Activated CD4-positive, alpha-beta T cell treated with anti-CD3 and anti-CD28 coated beads for 36 hours (primary cell): ENCODE measurements at regions not wholly inside any gene's neighbourhood (a gene's known extent, or its start where the extent isn't known, plus 50 kb on each side); places are given as distances from the start of the nearest gene placed in this dataset.
"Not testable (repeated sequence)": the region's sequence is repeated elsewhere in the genome, so short reads cannot be mapped to it uniquely, and the experiment has no call there.

Experiments
- ATAC-seq: fragments of 200-7000 bp; cut with Tn5 transposase; one replicate; pipeline ENCODE4 v1.10.0; 2021; ENCODE audit warnings: mild to moderate bottlenecking, moderate library complexity
- CTCF ChIA-PET: fragments of 350-600 bp; sonication (Branson Sonifier 250); formaldehyde crosslinking; loops from one replicate; lab custom pipeline; 2021; ENCODE audit warnings: antibody characterized with exemption; lab: Charles Lee
- POLR2A ChIA-PET: fragments of 350-600 bp; sonication (Branson Sonifier 250); formaldehyde crosslinking; loops from one replicate; lab custom pipeline; 2021; ENCODE audit warnings: antibody characterized with exemption, inconsistent platforms; lab: Charles Lee
- DNase-seq: peaks from one replicate; pipeline ENCODE4 v3.0.0-alpha.2; 2020
- H3K27ac Mint-ChIP-seq: one replicate; pipeline ENCODE4 v1.8.0; 2021; ENCODE audit warnings: mixed read lengths
- H3K27me3 Mint-ChIP-seq: one replicate; pipeline ENCODE4 v1.8.0; 2021; ENCODE audit warnings: mixed read lengths
- H3K36me3 Mint-ChIP-seq: one replicate; pipeline ENCODE4 v1.8.0; 2021; ENCODE audit warnings: low read depth, mixed read lengths
- H3K4me1 Mint-ChIP-seq: one replicate; pipeline ENCODE4 v1.8.0; 2021; ENCODE audit warnings: mixed read lengths
- H3K4me3 Mint-ChIP-seq: one replicate; pipeline ENCODE4 v1.8.0; 2021; ENCODE audit warnings: mild to moderate bottlenecking, moderate library complexity, mixed read lengths
- H3K9me3 Mint-ChIP-seq: one replicate; pipeline ENCODE4 v1.8.0; 2021; ENCODE audit warnings: low read depth, mixed read lengths
- intact Hi-C, 2 experiments: fragments of 100-400 bp; cut with DNase I in 1 of 2; cut with micrococcal nuclease in 1 of 2; formaldehyde crosslinking; loops; one replicate each; pipeline versions ENCODE4 v1.14.2 to v1.15.1; 2022 to 2024; cut with DNase I, micrococcal nuclease

DNA sequence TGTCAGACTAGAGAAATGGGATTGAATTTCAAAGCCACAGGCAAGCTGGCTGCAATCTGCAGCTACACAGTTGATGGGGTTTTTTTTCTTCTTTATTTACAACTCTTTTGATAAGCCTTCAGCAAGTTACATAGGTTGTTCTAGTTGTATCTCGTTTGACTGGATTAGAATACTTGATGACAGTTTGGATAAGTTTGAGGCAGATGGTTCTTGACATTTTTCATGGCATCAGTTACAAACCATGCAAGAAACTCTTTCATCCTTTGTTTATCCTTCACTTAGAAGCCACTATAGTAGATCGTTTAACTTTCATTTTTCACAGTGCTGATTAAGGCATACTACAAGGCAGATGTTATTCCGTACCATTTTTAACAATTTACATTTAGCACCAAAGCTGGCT, 238.9 kb downstream of the TOX3 start:
- ATAC-seq (no peak), DNase-seq (no peak)
- Mint-ChIP-seq H3K27ac (no peak overlapping the region), H3K9me3 (peaks cover 2% of the 10 kb centered on the region), H3K4me1 (no peaks in the 10 kb centered on the region), H3K27me3 (no peaks in the 10 kb centered on the region), H3K4me3 (no peak overlapping the region), H3K36me3 (no peaks in the 10 kb centered on the region)
- POLR2A ChIA-PET, result no interaction called here
- CTCF ChIA-PET, result no interaction called here
- intact Hi-C loops, result no loop called here

DNA sequence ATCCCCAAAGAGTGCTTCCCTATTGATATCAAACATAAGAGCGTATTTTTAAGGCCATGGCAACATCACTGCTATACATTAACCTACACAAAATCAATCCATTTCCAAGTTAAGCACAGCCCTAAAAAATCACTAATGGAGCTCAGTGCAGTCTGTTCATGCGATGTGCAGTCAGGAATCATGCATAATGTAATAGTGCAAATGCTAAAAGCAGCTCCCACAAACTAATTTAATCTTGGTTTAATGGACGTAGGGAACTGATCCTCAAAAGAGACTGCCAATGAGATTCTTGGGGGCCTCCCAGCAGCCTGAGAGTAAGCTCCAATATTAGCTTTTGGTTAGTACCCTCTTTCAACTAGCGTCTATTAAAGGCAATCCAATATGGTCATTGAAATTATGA, 245.9 kb downstream of the TOX3 start:
- intact Hi-C loops, result no loop called here
- no peak for ATAC-seq
- Mint-ChIP-seq H3K27me3 (no peaks in the 10 kb centered on the region), H3K27ac (no peak overlapping the region), H3K36me3 (no peaks in the 10 kb centered on the region), H3K4me1 (no peaks in the 10 kb centered on the region), H3K9me3 (no peaks in the 10 kb centered on the region), H3K4me3 (no peak overlapping the region)
- ChIA-PET CTCF (no interaction called here), POLR2A (no interaction called here)
- no peak for DNase-seq

DNA sequence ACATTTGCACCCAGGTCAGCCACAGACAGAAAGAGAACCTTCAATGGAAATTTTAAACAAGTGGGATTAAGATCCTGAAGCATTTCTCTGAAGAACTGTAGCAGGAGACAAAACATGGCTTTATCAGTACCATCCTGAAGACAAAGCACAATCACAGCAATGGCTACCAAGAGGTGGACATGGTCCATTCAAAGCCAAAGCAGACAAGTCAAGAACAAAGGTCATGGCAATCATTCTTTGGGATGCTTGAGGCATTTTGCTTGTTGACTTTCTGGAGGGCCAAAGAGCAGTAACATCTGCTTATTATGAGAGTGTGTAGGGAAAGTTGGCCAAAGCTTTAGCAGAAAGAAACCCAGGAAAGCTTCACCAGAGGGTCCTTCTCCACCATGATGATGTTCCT, 248.2 kb downstream of the TOX3 start:
- DNase-seq, result no peak
- H3K36me3 Mint-ChIP-seq, result no peaks in the 10 kb centered on the region
- no peaks in the 10 kb centered on the region for H3K4me1 Mint-ChIP-seq
- no peak overlapping the region for H3K4me3 Mint-ChIP-seq
- CTCF ChIA-PET, result no interaction called here
- H3K27me3 Mint-ChIP-seq, result no peaks in the 10 kb centered on the region
- H3K27ac Mint-ChIP-seq, result no peak overlapping the region
- intact Hi-C loops, result no loop called here
- no peak for ATAC-seq
- H3K9me3 Mint-ChIP-seq, result no peaks in the 10 kb centered on the region
- POLR2A ChIA-PET, result no interaction called here

DNA sequence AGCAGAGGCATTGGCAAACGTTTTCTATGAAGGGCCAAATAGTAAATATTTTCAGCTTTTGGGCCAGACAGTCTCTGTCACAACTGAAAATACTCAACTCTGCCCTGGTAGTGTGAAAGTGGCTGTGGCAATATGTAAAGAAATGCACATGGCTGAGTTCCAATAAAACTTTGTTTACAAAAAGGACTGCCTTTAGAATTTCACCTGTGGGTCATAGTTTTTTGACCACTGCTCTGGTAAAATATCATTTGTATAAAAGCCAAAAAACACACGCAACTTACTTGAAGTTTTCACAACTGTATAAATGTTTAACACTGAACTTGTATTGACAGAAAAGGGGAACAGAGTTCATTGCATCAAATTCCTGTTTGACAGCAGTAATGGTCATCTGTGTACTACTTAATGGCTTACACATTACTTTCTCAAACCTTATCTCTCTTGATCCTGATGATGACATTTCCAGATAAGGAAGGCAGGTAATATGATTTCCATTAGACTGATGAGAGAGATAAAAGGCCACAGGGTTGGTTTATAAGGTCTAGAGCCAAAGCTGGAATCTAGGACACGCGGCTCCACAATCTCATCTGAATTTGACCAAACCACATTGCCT, 250.1 kb downstream of the TOX3 start:
- H3K9me3 Mint-ChIP-seq, H3K36me3 Mint-ChIP-seq, H3K4me1 Mint-ChIP-seq, DNase-seq, H3K27ac Mint-ChIP-seq, intact Hi-C loops, H3K27me3 Mint-ChIP-seq, CTCF ChIA-PET, H3K4me3 Mint-ChIP-seq, ATAC-seq, POLR2A ChIA-PET: not testable (repeated sequence)

DNA sequence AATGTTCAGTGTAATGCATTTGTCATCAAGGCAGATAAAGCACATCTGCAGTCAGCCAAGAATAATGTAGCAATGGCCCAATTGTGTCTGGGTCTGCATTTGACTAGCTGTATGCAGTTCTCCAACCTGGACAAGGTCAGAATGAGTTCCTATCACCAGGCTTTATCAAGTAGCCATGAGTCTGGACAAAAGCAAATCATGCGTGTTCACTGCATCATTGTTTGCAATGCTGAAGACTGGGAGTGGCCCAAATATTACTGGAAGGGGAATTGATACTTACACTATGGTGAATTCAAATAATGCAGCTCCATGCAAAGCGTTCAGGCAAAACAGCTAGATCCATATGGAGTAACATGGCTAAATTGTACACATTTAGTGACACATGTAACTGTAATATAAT, 250.9 kb downstream of the TOX3 start:
- H3K27me3 Mint-ChIP-seq, result no peaks in the 10 kb centered on the region
- no peaks in the 10 kb centered on the region for H3K36me3 Mint-ChIP-seq
- H3K27ac Mint-ChIP-seq, result no peak overlapping the region
- no peaks in the 10 kb centered on the region for H3K9me3 Mint-ChIP-seq
- CTCF ChIA-PET, result no interaction called here
- DNase-seq (no peak), ATAC-seq (no peak)
- POLR2A ChIA-PET, result no interaction called here
- intact Hi-C loops, result no loop called here
- H3K4me3 Mint-ChIP-seq, result no peak overlapping the region
- no peaks in the 10 kb centered on the region for H3K4me1 Mint-ChIP-seq

DNA sequence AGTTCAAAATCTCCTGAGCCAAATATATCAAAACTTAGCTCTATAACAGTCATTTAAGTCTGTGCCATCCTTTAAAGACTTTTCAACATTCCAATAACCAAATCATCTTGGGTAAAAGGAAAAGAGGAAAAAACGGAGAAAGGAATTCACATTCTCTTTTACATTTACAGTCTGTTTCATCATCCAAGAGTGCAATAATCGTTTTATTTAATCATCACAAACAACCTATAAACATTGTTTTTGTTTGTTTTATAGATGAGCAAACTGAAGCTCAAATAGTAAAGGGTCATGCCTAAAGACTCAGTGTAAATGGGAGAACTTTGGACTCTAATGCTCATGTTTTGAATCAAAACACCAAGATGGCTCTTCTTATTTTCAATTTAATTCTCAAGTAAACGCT, 252.3 kb downstream of the TOX3 start:
- intact Hi-C loops, result no loop called here
- DNase-seq (no peak), ATAC-seq (no peak)
- CTCF ChIA-PET, result no interaction called here
- Mint-ChIP-seq H3K27me3 (no peaks in the 10 kb centered on the region), H3K27ac (no peak overlapping the region), H3K9me3 (no peaks in the 10 kb centered on the region), H3K36me3 (no peaks in the 10 kb centered on the region), H3K4me3 (no peak overlapping the region), H3K4me1 (no peaks in the 10 kb centered on the region)
- POLR2A ChIA-PET, result no interaction called here

DNA sequence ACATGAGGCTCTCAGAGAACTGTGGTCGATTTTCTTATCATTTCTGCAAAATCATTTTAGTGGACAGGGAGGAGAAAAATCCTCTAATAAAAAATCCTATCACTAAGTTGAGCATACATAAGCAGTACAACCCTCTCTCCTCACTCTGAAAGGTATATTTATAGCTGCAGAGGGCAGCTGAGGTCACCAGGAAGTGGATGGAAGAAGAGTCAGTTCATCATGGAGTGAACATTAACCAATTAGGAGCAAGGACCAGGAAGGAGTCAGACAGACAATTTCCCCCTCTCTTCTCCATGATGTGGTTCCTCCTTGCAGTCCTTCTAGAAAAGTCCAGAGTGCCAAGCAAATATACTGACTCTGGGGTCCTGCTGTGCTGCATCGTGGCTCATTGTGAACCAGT, 253.7 kb downstream of the TOX3 start:
- ChIA-PET POLR2A (no interaction called here), CTCF (no interaction called here)
- no peaks in the 10 kb centered on the region for H3K36me3 Mint-ChIP-seq
- no peak for ATAC-seq
- H3K27me3 Mint-ChIP-seq, result no peaks in the 10 kb centered on the region
- no peaks in the 10 kb centered on the region for H3K4me1 Mint-ChIP-seq
- no peak overlapping the region for H3K27ac Mint-ChIP-seq
- peaks cover 3% of the 10 kb centered on the region for H3K9me3 Mint-ChIP-seq
- DNase-seq, result no peak
- intact Hi-C loops, result no loop called here
- H3K4me3 Mint-ChIP-seq, result no peak overlapping the region

DNA sequence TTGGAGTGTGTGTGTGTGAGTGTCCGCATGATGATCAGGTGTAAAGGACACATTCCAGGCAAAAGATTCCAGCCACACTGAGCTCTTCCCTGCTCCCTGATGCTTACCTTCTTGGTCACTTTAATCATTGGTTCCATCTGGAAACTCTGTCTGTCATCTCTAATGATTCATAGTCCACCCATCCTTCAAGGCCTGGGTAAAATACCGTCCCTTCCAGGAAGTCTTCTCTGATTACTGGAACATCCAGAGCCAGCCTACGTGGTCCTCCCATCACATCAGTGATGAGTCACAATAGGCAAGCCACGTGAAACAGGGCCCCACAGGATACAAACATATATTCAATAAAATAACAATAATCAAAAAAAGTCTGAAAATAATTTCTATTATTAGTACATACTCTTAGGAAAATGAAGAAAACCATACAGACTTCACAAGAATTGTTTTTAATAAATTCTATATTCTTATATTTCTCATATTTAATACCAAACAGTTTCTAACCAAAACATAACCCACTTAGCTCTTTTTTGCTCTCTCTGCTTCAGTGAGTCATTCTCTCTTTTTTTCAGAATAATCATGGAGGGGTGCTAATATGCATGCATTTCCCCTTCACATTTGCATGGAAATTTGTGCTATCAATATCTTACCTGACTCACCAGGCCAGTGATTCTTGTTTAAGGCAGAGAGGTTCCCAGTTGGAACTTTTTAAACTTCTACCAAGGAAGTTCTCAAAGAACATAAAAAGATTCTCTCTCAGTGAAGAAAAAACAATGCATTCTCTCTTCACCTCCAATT, 263.2 kb downstream of the TOX3 start:
- Mint-ChIP-seq H3K27me3 (no peaks in the 10 kb centered on the region), H3K4me3 (no peak overlapping the region), H3K9me3 (peaks cover 1% of the 10 kb centered on the region), H3K36me3 (no peaks in the 10 kb centered on the region), H3K4me1 (no peaks in the 10 kb centered on the region), H3K27ac (no peak overlapping the region)
- intact Hi-C loops, result no loop called here
- ATAC-seq (no peak), DNase-seq (no peak)
- CTCF ChIA-PET, result no interaction called here
- POLR2A ChIA-PET, result no interaction called here

DNA sequence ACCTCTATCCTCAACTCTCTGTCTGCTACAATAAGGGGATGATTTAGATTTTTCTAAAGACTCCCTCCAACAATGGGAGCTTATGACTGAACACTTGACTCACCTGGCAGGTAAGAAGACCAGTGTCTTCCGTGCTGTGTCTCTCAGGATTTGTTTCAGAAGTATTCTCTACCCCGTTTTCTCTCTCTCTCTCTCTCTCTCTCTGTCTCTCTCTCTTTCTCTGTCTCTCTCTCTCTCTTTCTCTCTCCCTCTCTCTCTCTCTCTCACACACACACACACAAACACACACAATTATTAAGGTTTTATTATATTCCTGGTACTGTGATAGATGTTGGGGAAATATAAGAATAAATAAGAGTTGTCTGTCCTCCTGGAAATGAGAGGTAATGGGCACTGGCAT, 263.9 kb downstream of the TOX3 start:
- Mint-ChIP-seq H3K27ac (no peak overlapping the region), H3K27me3 (no peaks in the 10 kb centered on the region), H3K4me1 (no peaks in the 10 kb centered on the region), H3K9me3 (peaks cover 1% of the 10 kb centered on the region), H3K4me3 (no peak overlapping the region), H3K36me3 (no peaks in the 10 kb centered on the region)
- DNase-seq, result no peak
- no peak for ATAC-seq
- ChIA-PET CTCF (no interaction called here), POLR2A (no interaction called here)
- intact Hi-C loops, result no loop called here

DNA sequence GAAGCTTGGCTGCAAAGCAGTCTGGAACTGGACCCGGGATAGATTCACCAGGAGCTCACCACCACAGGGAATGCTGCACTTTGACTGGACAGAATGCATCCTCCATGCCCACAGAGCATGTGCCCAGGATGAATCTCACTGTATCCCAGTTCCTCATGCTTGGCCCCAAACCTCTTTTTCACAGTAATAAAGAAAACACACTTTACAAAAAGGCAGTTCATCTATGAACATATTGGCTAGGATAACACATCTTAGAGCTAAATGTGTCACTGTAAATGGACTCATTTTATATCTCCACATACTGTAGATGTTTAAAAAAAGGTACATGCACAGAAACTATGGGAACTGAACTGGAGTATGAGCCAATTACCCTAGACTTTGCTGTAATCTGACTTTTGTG, 266.9 kb downstream of the TOX3 start:
- CTCF ChIA-PET, result interaction anchor here (0.8 kb wide), 1 partner anchor 27 kb away, joined by 4 read pairs; no protein-coding TSS in a partner anchor
- POLR2A ChIA-PET, result no interaction called here
- Mint-ChIP-seq H3K4me1 (no peaks in the 10 kb centered on the region), H3K36me3 (no peaks in the 10 kb centered on the region), H3K27ac (no peak overlapping the region), H3K9me3 (peaks cover 1% of the 10 kb centered on the region), H3K4me3 (no peak overlapping the region), H3K27me3 (no peaks in the 10 kb centered on the region)
- ATAC-seq (no peak), DNase-seq (no peak)
- intact Hi-C loops, result no loop called here

DNA sequence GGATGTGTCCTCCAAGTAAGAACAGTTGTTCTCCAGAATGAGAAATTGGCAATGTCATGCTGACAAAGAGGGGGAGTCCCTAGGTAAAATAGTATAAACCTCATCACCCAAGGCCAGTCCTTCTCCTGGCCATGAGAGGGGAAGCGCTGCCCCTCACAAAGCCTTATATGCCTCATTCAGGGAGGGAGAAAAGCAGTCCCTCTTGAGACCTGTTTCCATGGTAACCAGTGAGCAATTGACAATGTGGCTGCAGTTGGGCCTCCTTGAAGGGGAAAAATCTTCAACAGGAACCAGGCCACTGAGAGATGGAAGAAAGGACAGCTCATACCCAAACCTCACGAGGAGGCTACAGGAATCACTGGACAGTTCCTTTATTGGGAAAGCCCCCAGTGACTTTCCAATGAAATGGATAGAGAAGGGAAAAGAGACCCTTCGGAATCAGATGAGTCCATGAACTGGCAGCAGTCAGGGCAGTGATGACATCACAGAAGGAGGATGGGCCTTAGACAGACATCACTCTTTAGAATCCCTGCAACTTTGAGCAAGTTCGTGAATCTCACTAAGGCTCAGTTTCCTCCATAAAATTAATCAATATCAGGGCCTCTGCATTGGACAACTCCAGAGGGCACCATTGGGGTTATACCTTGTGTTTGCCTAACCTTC, 275.7 kb downstream of the TOX3 start:
- Mint-ChIP-seq H3K9me3 (peaks cover 3% of the 10 kb centered on the region), H3K27me3 (no peaks in the 10 kb centered on the region), H3K27ac (no peak overlapping the region), H3K36me3 (no peaks in the 10 kb centered on the region), H3K4me3 (no peak overlapping the region), H3K4me1 (no peaks in the 10 kb centered on the region)
- ChIA-PET CTCF (no interaction called here), POLR2A (no interaction called here)
- intact Hi-C loops, result no loop called here
- DNase-seq (no peak), ATAC-seq (no peak)

DNA sequence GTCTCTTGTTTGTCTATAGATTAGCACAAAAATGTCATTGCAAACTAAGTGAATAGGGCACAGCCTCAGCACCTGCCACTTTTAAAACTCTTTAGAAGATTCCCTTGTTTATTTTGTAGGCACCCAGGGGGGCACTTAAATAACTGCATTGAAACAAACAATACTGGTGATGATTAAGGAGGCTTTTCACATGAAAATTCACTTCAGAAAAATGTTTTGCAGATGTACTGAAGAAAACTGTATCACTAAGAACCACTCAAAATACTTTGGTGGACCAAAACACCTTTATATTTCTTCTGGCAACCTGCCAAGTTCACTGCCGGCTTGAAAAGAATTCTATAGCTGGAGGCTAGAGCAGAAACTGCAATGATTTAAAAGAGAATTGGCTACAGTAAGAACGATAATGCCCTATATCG, 281.5 kb downstream of the TOX3 start:
- H3K36me3 Mint-ChIP-seq, result no peaks in the 10 kb centered on the region
- no peak for DNase-seq
- H3K27ac Mint-ChIP-seq, result no peak overlapping the region
- H3K4me1 Mint-ChIP-seq, result no peaks in the 10 kb centered on the region
- H3K4me3 Mint-ChIP-seq, result no peak overlapping the region
- intact Hi-C loops, result no loop called here
- ATAC-seq, result no peak
- no peaks in the 10 kb centered on the region for H3K9me3 Mint-ChIP-seq
- ChIA-PET CTCF (no interaction called here), POLR2A (no interaction called here)
- no peaks in the 10 kb centered on the region for H3K27me3 Mint-ChIP-seq
